GM23248 (cell line): ENCODE measurements at regions not wholly inside any gene's neighbourhood (a gene's known extent, or its start where the extent isn't known, plus 50 kb on each side); places are given as distances from the start of the nearest gene placed in this dataset.

ENCODE experiments used
- DNase-seq: peaks from one replicate; pipeline ENCODE4 v3.0.0-alpha.2; 2015
- H2AFZ ChIP-seq: fragments of 200-600 bp; sonication (generic); 2 replicates; pipeline ENCODE4 v1.6.1; 2016; ENCODE audit warnings: antibody characterized with exemption
- H3F3A ChIP-seq: fragments of 200-600 bp; sonication (generic); 2 replicates; pipeline ENCODE4 v1.6.1; 2016; ENCODE audit warnings: mild to moderate bottlenecking, antibody characterized with exemption, mixed run types; ENCODE audit not compliant: insufficient read depth
- H3K27ac ChIP-seq: fragments of 200-600 bp; sonication (generic); 2 replicates; pipeline ENCODE4 v1.5.1; 2016; ENCODE audit warnings: mild to moderate bottlenecking
- H3K27me3 ChIP-seq: fragments of 200-600 bp; sonication (generic); replicated peaks from 2 replicates; pipeline ENCODE4 v1.6.1; 2016; ENCODE audit warnings: mild to moderate bottlenecking; ENCODE audit not compliant: insufficient read depth
- H3K36me3 ChIP-seq: fragments of 200-600 bp; sonication (generic); 2 replicates; pipeline ENCODE4 v1.6.1; 2016; ENCODE audit warnings: low read depth, mild to moderate bottlenecking
- H3K4me1 ChIP-seq: fragments of 200-600 bp; sonication (generic); 2 replicates; pipeline ENCODE4 v1.6.1; 2016; ENCODE audit warnings: mild to moderate bottlenecking; ENCODE audit not compliant: insufficient read depth
- H3K4me2 ChIP-seq: fragments of 200-600 bp; sonication (generic); one replicate; pipeline ENCODE4 v1.6.1; 2016; ENCODE audit warnings: mild to moderate bottlenecking; ENCODE audit not compliant: unreplicated experiment
- H3K4me3 ChIP-seq: fragments of 200-600 bp; sonication (generic); 2 replicates; pipeline ENCODE4 v1.5.1; 2016; ENCODE audit warnings: mild to moderate bottlenecking
- H3K79me2 ChIP-seq: fragments of 200-600 bp; sonication (generic); 2 replicates; pipeline ENCODE4 v1.6.1; 2016; ENCODE audit warnings: mild to moderate bottlenecking; ENCODE audit not compliant: insufficient read depth
- H3K9ac ChIP-seq: fragments of 200-600 bp; sonication (generic); 2 replicates; pipeline ENCODE4 v1.6.1; 2016; ENCODE audit warnings: mild to moderate bottlenecking
- H3K9me2 ChIP-seq: fragments of 200-600 bp; sonication (generic); 2 replicates; pipeline ENCODE4 v1.6.1; 2016; ENCODE audit warnings: mixed run types, mild to moderate bottlenecking, moderate library complexity; ENCODE audit not compliant: insufficient read depth
- H3K9me3 ChIP-seq: fragments of 200-600 bp; sonication (generic); one replicate; pipeline ENCODE4 v1.6.1; 2017; ENCODE audit warnings: low read depth
- H4K20me1 ChIP-seq: fragments of 200-600 bp; sonication (generic); 2 replicates; pipeline ENCODE4 v1.6.0; 2016; ENCODE audit not compliant: insufficient read depth
- EZH2 ChIP-seq: fragments of 200-600 bp; sonication (generic); IDR thresholded peaks from 2 replicates; pipeline ENCODE4 v1.6.1; 2018; ENCODE audit warnings: antibody characterized with exemption, mild to moderate bottlenecking; ENCODE audit not compliant: insufficient read depth, poor library complexity, severe bottlenecking
- EZH2phosphoT487 ChIP-seq: fragments of 200-600 bp; sonication (generic); IDR thresholded peaks from 2 replicates; pipeline ENCODE4 v1.6.1; 2018; ENCODE audit warnings: antibody characterized with exemption, moderate library complexity, mild to moderate bottlenecking, low read depth; ENCODE audit not compliant: insufficient read depth
- WGBS, 2 experiments: methylation state at CpG; one replicate each; pipeline ENCODE4 v1.1.6; 2015 to 2017; ENCODE audit warnings: low lambda C conversion rate in 2 of 2, low coverage in 1 of 2; ENCODE audit errors: missing lambda C conversion rate in 2 of 2; 5-methylcytosine and 5-hydroxymethylcytosine counted together
- in situ Hi-C: fragments of 300-500 bp; cut with MboI; formaldehyde crosslinking; loops from 2 replicates; pipeline ENCODE4 v1.15.0; 2020

DNA sequence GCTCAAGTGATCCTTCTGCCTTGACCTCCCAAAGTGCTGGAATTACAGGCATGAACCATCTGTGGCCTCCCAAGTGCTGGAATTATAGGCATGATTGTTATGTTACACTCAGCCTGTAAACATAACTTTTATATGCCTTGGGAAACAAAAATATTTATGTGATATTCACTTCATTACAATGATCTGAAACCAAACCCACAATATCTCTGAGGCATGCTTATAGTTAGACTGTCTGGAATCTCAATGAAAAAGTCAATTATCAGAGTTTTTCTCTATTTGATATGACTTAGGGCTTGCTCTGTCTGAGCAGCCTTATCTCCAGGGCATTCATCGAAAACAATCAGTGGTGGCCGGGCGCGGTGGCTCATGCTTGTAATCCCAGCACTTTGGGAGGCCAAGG lies 195.3 kb upstream of the MYO3A start:
- no peak overlapping the region for H3K4me2 ChIP-seq
- TF ChIP-seq EZH2 (no peak), EZH2phosphoT487 (no peak)
- H3F3A ChIP-seq: no peaks in the 10 kb centered on the region
- no peak overlapping the region for H3K9ac ChIP-seq
- H3K9me3 ChIP-seq: no peaks in the 10 kb centered on the region
- H3K27me3 ChIP-seq: no peaks in the 10 kb centered on the region
- no peaks in the 10 kb centered on the region for H3K4me1 ChIP-seq
- no peak overlapping the region for H3K4me3 ChIP-seq
- 0 out of 2 replicates have a peak, but pooled peaks cover 3% of the 10 kb centered on the region for H3K9me2 ChIP-seq
- in situ Hi-C loops: no loop called here
- H2AFZ ChIP-seq: no peak overlapping the region
- DNase-seq: no peak
- no peaks in the 10 kb centered on the region for H3K79me2 ChIP-seq
- H3K36me3 ChIP-seq: no peaks in the 10 kb centered on the region
- WGBS, 2 experiments: 71 to 89% methylated on average over 4 of the region's 4 CpGs
- no peaks in the 10 kb centered on the region for H4K20me1 ChIP-seq
- no peak overlapping the region for H3K27ac ChIP-seq

DNA sequence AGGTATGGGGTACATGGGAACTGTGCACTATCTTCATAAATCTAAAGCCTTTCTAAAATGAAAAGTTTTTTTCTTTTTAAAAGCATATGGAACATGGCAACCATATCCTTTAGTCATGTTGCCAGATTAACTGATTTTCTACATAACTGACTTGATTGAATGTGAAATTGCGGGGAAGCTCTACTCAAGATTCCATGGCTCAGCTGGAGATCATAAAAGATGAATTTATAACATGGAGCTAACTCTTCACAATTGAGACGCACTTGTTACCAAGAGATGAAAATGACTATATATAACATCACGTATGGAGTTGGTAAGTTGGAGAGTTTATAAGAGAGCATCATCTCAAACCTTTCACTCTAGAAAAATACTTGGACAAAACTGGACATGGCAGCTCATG lies 190.2 kb upstream of the MYO3A start:
- H3K9me2 ChIP-seq: 0 out of 2 replicates have a peak, but pooled peaks cover 3% of the 10 kb centered on the region
- DNase-seq: no peak
- H3K9ac ChIP-seq: no peak overlapping the region
- H4K20me1 ChIP-seq: no peaks in the 10 kb centered on the region
- H3K4me1 ChIP-seq: no peaks in the 10 kb centered on the region
- H3F3A ChIP-seq: no peaks in the 10 kb centered on the region
- no peak overlapping the region for H3K4me3 ChIP-seq
- no peak overlapping the region for H2AFZ ChIP-seq
- H3K79me2 ChIP-seq: no peaks in the 10 kb centered on the region
- no peaks in the 10 kb centered on the region for H3K9me3 ChIP-seq
- in situ Hi-C loops: no loop called here
- H3K36me3 ChIP-seq: no peaks in the 10 kb centered on the region
- no peak overlapping the region for H3K27ac ChIP-seq
- TF ChIP-seq EZH2phosphoT487 (no peak), EZH2 (no peak)
- no peaks in the 10 kb centered on the region for H3K27me3 ChIP-seq
- WGBS, 2 experiments: 49 to 60% methylated on average over 3 of the region's 3 CpGs
- H3K4me2 ChIP-seq: no peak overlapping the region

DNA sequence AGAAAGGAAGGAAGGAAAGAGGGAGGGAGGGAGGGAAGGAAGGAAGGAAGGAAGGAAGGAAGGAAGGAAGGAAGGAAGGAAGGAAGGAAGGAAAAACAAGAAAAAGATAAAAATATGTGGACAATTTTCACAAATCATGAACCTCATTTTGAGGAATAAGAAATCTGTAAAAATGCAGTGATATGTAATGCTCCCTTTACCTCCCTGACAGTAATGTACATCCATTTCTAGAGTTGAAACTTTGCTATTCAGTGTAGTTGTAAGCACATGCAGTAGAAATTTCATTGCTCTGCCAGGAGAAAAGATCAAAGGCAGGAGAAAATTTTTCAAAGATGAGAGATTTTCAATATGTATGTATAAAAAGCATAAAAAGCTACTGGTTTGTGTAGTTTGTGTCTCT lies 189.5 kb upstream of the MYO3A start:
- Histone ChIP-seq H3F3A (no peaks in the 10 kb centered on the region), H3K4me3 (no peak overlapping the region), H3K27me3 (no peaks in the 10 kb centered on the region), H3K36me3 (no peaks in the 10 kb centered on the region), H3K4me1 (no peaks in the 10 kb centered on the region), H3K27ac (no peak overlapping the region), H3K9ac (no peak overlapping the region), H3K9me2 (0 out of 2 replicates have a peak, but pooled peaks cover 3% of the 10 kb centered on the region), H2AFZ (no peak overlapping the region), H3K79me2 (no peaks in the 10 kb centered on the region), H3K4me2 (no peak overlapping the region), H3K9me3 (no peaks in the 10 kb centered on the region), H4K20me1 (no peaks in the 10 kb centered on the region)
- no peak for DNase-seq
- TF ChIP-seq EZH2 (no peak), EZH2phosphoT487 (no peak)
- in situ Hi-C loops: no loop called here

DNA sequence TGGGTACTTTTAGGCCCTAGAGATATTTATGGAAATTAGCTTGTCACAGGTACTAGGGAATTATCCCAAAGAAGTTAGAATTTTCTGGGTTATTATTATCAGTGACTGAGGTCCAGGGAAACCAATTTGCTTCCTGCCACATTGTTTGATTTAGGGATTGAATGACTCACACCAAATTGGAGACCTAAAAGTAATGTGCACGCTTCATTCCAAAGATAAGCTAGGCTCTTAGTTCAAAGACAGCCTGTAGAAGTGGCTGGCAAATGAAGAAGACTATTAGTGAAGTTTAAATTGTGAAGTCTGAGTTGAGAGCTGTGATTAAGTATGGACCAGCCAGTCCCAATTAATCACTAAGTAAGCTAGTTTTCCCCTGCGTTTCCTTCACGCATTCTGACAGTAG lies 188.1 kb upstream of the MYO3A start:
- WGBS, 2 experiments: 56 to 66% methylated on average over 3 of the region's 3 CpGs
- H3K4me1 ChIP-seq: no peaks in the 10 kb centered on the region
- no peaks in the 10 kb centered on the region for H3K36me3 ChIP-seq
- H2AFZ ChIP-seq: no peak overlapping the region
- H3K27me3 ChIP-seq: no peaks in the 10 kb centered on the region
- no peak overlapping the region for H3K4me3 ChIP-seq
- in situ Hi-C loops: no loop called here
- no peak for DNase-seq
- no peaks in the 10 kb centered on the region for H3K9me2 ChIP-seq
- H3F3A ChIP-seq: no peaks in the 10 kb centered on the region
- H3K4me2 ChIP-seq: no peak overlapping the region
- H3K9me3 ChIP-seq: no peaks in the 10 kb centered on the region
- H3K27ac ChIP-seq: no peak overlapping the region
- no peaks in the 10 kb centered on the region for H4K20me1 ChIP-seq
- H3K79me2 ChIP-seq: no peaks in the 10 kb centered on the region
- H3K9ac ChIP-seq: no peak overlapping the region
- TF ChIP-seq EZH2phosphoT487: no peak
- TF ChIP-seq EZH2: no peak

DNA sequence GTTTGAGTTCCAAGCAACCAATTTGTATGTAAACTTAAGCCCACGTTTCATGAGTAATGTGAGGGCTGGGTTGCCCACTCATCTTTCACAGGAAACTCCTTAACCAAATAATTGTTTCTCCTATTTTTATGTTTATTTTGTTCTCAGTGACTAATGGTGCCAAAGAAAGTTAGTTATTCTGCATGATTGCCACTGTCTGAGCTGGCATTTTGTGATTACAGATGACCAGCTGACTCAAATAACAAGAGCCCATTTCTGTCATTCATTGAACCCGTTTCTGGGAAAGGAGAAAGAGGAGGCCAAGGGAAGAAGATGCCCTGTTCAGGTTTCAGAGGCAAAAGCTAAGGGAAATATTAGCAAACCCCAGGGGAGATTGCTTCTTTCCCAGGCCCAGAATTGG lies 186.9 kb upstream of the MYO3A start:
- Histone ChIP-seq H3K4me3 (no peak overlapping the region), H2AFZ (no peak overlapping the region), H3K4me1 (no peaks in the 10 kb centered on the region), H3K27ac (no peak overlapping the region), H3K27me3 (no peaks in the 10 kb centered on the region), H3K4me2 (no peak overlapping the region), H3K9ac (no peak overlapping the region), H3F3A (no peaks in the 10 kb centered on the region), H3K79me2 (no peaks in the 10 kb centered on the region), H3K36me3 (no peaks in the 10 kb centered on the region), H3K9me2 (no peaks in the 10 kb centered on the region), H4K20me1 (no peaks in the 10 kb centered on the region), H3K9me3 (no peaks in the 10 kb centered on the region)
- in situ Hi-C loops: no loop called here
- no peak for DNase-seq
- WGBS, 2 experiments: 12 to 17% methylated on average over 2 of the region's 2 CpGs
- TF ChIP-seq EZH2phosphoT487 (no peak), EZH2 (no peak)
